Breast epithelium (tissue), 3 donors: ENCODE measurements at regions not wholly inside any gene's neighbourhood (a gene's known extent, or its start where the extent isn't known, plus 50 kb on each side); places are given as distances from the start of the nearest gene placed in this dataset.

ENCODE experiments used
- POLR2A ChIP-seq: fragments of 450-650 bp; IDR thresholded peaks from one replicate; pipeline ENCODE4 v1.6.1; 2016; ENCODE audit warnings: antibody characterized with exemption, mild to moderate bottlenecking, moderate library complexity
- POLR2AphosphoS5 ChIP-seq, 3 donors: sonication (generic); formaldehyde crosslinking; IDR thresholded peaks; one replicate each; pipeline ENCODE4 v1.6.1; 2017; ENCODE audit warnings: antibody characterized with exemption in 3 of 3
- TF ChIP-seq, protein P1 (sequence below), 3 donors: fragments of 450-650 bp; IDR thresholded peaks; one replicate each; pipeline ENCODE4 v1.5.1; 2016 to 2017; ENCODE audit warnings: antibody characterized with exemption in 3 of 3, mild to moderate bottlenecking in 3 of 3, moderate library complexity in 3 of 3

DNA sequence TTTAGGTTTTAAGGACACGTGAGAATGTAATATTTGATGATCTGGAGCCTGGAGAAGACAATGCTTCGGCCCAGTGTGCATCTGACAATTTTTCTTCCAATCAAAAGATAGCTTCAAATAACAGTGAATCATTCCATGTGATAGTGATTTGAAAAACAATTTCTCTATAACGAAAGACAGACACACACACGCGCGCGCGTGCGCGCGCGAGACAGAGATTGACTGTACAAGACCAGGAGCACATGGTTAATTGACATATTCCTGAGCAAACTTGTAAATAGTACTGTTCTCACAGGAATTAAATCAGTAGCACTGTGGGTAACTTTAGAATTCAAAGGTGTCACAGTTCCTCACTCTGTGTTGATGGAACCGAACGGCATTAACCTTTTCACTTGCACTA lies 287.5 kb upstream of the LMO3 start:
- TF ChIP-seq, protein P1, sequence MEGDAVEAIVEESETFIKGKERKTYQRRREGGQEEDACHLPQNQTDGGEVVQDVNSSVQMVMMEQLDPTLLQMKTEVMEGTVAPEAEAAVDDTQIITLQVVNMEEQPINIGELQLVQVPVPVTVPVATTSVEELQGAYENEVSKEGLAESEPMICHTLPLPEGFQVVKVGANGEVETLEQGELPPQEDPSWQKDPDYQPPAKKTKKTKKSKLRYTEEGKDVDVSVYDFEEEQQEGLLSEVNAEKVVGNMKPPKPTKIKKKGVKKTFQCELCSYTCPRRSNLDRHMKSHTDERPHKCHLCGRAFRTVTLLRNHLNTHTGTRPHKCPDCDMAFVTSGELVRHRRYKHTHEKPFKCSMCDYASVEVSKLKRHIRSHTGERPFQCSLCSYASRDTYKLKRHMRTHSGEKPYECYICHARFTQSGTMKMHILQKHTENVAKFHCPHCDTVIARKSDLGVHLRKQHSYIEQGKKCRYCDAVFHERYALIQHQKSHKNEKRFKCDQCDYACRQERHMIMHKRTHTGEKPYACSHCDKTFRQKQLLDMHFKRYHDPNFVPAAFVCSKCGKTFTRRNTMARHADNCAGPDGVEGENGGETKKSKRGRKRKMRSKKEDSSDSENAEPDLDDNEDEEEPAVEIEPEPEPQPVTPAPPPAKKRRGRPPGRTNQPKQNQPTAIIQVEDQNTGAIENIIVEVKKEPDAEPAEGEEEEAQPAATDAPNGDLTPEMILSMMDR (IDR thresholded peaks at IDR 0.05): no peak
- no peak for TF ChIP-seq POLR2A
- no peak for TF ChIP-seq POLR2AphosphoS5 (IDR thresholded peaks at IDR 0.05)
